HG02588 (cell line): ENCODE measurements at regions not wholly inside any gene's neighbourhood (a gene's known extent, or its start where the extent isn't known, plus 50 kb on each side); places are given as distances from the start of the nearest gene placed in this dataset.

Experiments
- ATAC-seq: cut with Tn5 transposase; IDR thresholded peaks from one replicate; pipeline ENCODE4 v1.9.1; 2021; ENCODE audit warnings: mild to moderate bottlenecking, moderate library complexity; ENCODE audit not compliant: unreplicated experiment

GRCh38 chr4:56286763-56287162, 100.5 kb downstream of the AASDH start:
- ATAC-seq: no peak

- no peak for ATAC-seq
Observed at GRCh38 chr4:56283375-56283774, 103.9 kb downstream of the AASDH start.

GRCh38 chr4:56282004-56282403, 105.3 kb downstream of the AASDH start:
- no peak for ATAC-seq

- ATAC-seq: no peak
Observed at GRCh38 chr4:56276547-56276946, 110.7 kb downstream of the AASDH start.

- ATAC-seq: no peak
Observed at GRCh38 chr4:56273391-56273790, 113.9 kb downstream of the AASDH start.

- no peak for ATAC-seq
Observed at GRCh38 chr4:56272927-56273326, 114.4 kb downstream of the AASDH start.

GRCh38 chr4:56272003-56272402, 115.3 kb downstream of the AASDH start:
- ATAC-seq: no peak

- no peak for ATAC-seq
Observed at GRCh38 chr4:56271131-56271530, 116.2 kb downstream of the AASDH start.

GRCh38 chr4:56267558-56267957, 119.7 kb downstream of the AASDH start:
- ATAC-seq: no peak

GRCh38 chr4:56264873-56265272, 122.4 kb downstream of the AASDH start:
- no peak for ATAC-seq

- ATAC-seq: no peak
Observed at GRCh38 chr4:56261027-56261426, 126.3 kb downstream of the AASDH start.

- no peak for ATAC-seq
Observed at GRCh38 chr4:56260320-56260719, 127.0 kb downstream of the AASDH start.

- no peak for ATAC-seq
Observed at GRCh38 chr4:56259655-56260054, 127.6 kb downstream of the AASDH start.

- no peak for ATAC-seq
Observed at GRCh38 chr4:56255820-56256219, 131.5 kb downstream of the AASDH start.

GRCh38 chr4:56253666-56254305, 133.5 kb downstream of the AASDH start:
- no peak for ATAC-seq

- no peak for ATAC-seq
Observed at GRCh38 chr4:56252561-56253152, 134.6 kb downstream of the AASDH start.

- ATAC-seq: no peak
Observed at GRCh38 chr4:56251556-56251955, 135.7 kb downstream of the AASDH start.

- ATAC-seq: no peak
Observed at GRCh38 chr4:56250776-56251175, 136.5 kb downstream of the AASDH start.

- ATAC-seq: no peak
Observed at GRCh38 chr4:56247646-56248045, 139.6 kb downstream of the AASDH start.

GRCh38 chr4:56246233-56246610, 141.1 kb downstream of the AASDH start:
- ATAC-seq: no peak

- no peak for ATAC-seq
Observed at GRCh38 chr4:56245547-56246232, 141.6 kb downstream of the AASDH start.

GRCh38 chr4:56244681-56245080, 142.6 kb downstream of the AASDH start:
- no peak for ATAC-seq
